Ectodermal cell (in vitro differentiated cells): ENCODE measurements at regions not wholly inside any gene's neighbourhood (a gene's known extent, or its start where the extent isn't known, plus 50 kb on each side); places are given as distances from the start of the nearest gene placed in this dataset.

Source experiments
- H3K27ac ChIP-seq: 2 replicates; pipeline ENCODE4 v1.7.0; 2013; ENCODE audit warnings: mild to moderate bottlenecking, low read depth, low read length; ENCODE audit not compliant: insufficient read depth, poor library complexity, severe bottlenecking
- H3K27me3 ChIP-seq: 2 replicates; pipeline ENCODE4 v1.7.0; 2013; ENCODE audit warnings: mild to moderate bottlenecking, low read length; ENCODE audit not compliant: insufficient read depth, control insufficient read depth, poor library complexity, severe bottlenecking
- H3K36me3 ChIP-seq: one replicate; pipeline ENCODE4 v1.7.0; 2013; ENCODE audit warnings: low read length; ENCODE audit not compliant: control insufficient read depth, insufficient read depth
- H3K4me1 ChIP-seq: one replicate; pipeline ENCODE4 v1.7.0; 2013; ENCODE audit warnings: low read length; ENCODE audit not compliant: control insufficient read depth, insufficient read depth
- H3K4me3 ChIP-seq: 2 replicates; pipeline ENCODE4 v1.7.0; 2013; ENCODE audit warnings: low read depth, low read length, control low read depth; ENCODE audit not compliant: insufficient read depth
- H3K9me3 ChIP-seq: 2 replicates; pipeline ENCODE4 v1.7.0; 2013; ENCODE audit warnings: mild to moderate bottlenecking, low read length, moderate library complexity; ENCODE audit not compliant: control insufficient read depth
- WGBS, 2 experiments: methylation state at CpG; one replicate each; pipeline ENCODE4 v1.1.7; 2013; ENCODE audit warnings: missing lambda C conversion rate in 2 of 2; 5-methylcytosine and 5-hydroxymethylcytosine counted together

GRCh38 chr1:68798071-68798470, 301.2 kb upstream of the DEPDC1 start:
- no peaks in the 10 kb centered on the region for H3K27me3 ChIP-seq
- 100% methylated on average over 1 of the region's 1 CpG; no CpG with 5 or more reads in 1 of the 2 experiments for WGBS, 2 experiments
- H3K27ac ChIP-seq = no peak overlapping the region
- H3K9me3 ChIP-seq = no peaks in the 10 kb centered on the region
- no peaks in the 10 kb centered on the region for H3K36me3 ChIP-seq
- H3K4me3 ChIP-seq = no peak overlapping the region
- no peaks in the 10 kb centered on the region for H3K4me1 ChIP-seq

- H3K27me3 ChIP-seq = no peaks in the 10 kb centered on the region
- H3K4me3 ChIP-seq = no peak overlapping the region
Measured at GRCh38 chr1:68799096-68799495, 302.2 kb upstream of the DEPDC1 start.

DNA sequence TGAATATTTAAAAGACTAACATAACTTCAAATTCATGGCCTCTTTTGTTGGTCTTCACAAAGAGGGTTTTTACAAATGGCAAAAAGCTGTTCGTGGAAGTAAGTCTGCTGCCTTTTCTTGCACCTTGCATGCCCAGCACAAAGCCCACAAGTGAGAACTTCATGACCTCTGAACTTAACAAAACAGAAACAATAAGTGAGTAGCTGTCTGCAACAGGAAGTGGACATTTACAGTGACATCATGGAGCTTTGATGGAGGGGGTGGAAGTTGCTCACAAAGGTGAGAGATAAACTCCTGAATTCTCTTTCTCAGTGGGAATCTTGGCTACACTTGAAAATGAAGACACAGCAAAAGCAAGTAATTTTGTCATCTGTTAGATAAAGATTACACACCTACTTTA, 303.3 kb upstream of the DEPDC1 start:
- Histone ChIP-seq H3K36me3 (no peaks in the 10 kb centered on the region), H3K4me3 (no peak overlapping the region), H3K27ac (no peak overlapping the region), H3K4me1 (no peaks in the 10 kb centered on the region), H3K27me3 (no peaks in the 10 kb centered on the region), H3K9me3 (no peaks in the 10 kb centered on the region)
- WGBS, 2 experiments = 86 to 91% methylated on average over 1 of the region's 1 CpG

More at GRCh38 chr1:68799096-68799495, 302.2 kb upstream of the DEPDC1 start:
- H3K27ac ChIP-seq = no peak overlapping the region
- no peaks in the 10 kb centered on the region for H3K36me3 ChIP-seq
- H3K4me1 ChIP-seq = no peaks in the 10 kb centered on the region
- H3K9me3 ChIP-seq = no peaks in the 10 kb centered on the region

DNA sequence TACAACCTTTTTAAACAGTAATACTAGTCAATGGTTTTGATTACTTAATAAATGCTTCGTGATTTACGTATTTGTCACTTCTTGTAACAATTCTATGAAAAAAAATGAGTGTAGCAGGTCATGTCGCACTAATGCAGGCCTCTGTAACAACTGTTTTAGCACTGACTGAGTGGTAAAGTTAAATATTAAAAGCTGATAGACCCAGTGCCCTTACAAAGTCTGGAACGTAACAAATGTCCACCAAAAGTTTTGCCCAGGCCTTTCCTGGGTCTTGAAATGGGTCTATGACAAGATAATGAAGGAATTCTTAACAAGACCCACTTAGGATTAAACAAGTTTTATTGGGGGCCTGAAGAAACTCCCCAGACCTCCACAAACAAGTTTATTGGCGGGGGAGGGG, 304.6 kb upstream of the DEPDC1 start:
- Histone ChIP-seq H3K9me3 (no peaks in the 10 kb centered on the region), H3K4me1 (no peaks in the 10 kb centered on the region), H3K27ac (no peak overlapping the region), H3K27me3 (no peaks in the 10 kb centered on the region), H3K4me3 (no peak overlapping the region), H3K36me3 (no peaks in the 10 kb centered on the region)
- 81 to 87% methylated on average over 4 to 5 of the region's 5 CpGs for WGBS, 2 experiments

GRCh38 chr1:68805097-68805641, 308.3 kb upstream of the DEPDC1 start:
- H3K4me3 ChIP-seq = no peak overlapping the region
- no peaks in the 10 kb centered on the region for H3K36me3 ChIP-seq
- no peaks in the 10 kb centered on the region for H3K9me3 ChIP-seq
- WGBS, 2 experiments = 90% methylated on average over 2 of the region's 2 CpGs
- H3K27ac ChIP-seq = no peak overlapping the region
- H3K4me1 ChIP-seq = no peaks in the 10 kb centered on the region
- H3K27me3 ChIP-seq = no peaks in the 10 kb centered on the region

GRCh38 chr1:68808351-68808750, 311.5 kb upstream of the DEPDC1 start:
- H3K9me3 ChIP-seq = no peaks in the 10 kb centered on the region
- no peaks in the 10 kb centered on the region for H3K36me3 ChIP-seq
- H3K27ac ChIP-seq = no peak overlapping the region
- H3K27me3 ChIP-seq = no peaks in the 10 kb centered on the region
- H3K4me3 ChIP-seq = no peak overlapping the region
- 96% methylated on average over 1 of the region's 1 CpG for WGBS, 2 experiments
- H3K4me1 ChIP-seq = no peaks in the 10 kb centered on the region

- H3K4me1 ChIP-seq = peaks cover 9% of the 10 kb centered on the region
- H3K4me3 ChIP-seq = no peak overlapping the region
- no peaks in the 10 kb centered on the region for H3K27me3 ChIP-seq
- H3K27ac ChIP-seq = no peak overlapping the region
- H3K9me3 ChIP-seq = no peaks in the 10 kb centered on the region
- H3K36me3 ChIP-seq = no peaks in the 10 kb centered on the region
- WGBS, 2 experiments = 93 to 97% methylated on average over 5 of the region's 5 CpGs
Measured at GRCh38 chr1:68811806-68812205, 314.9 kb upstream of the DEPDC1 start.

DNA sequence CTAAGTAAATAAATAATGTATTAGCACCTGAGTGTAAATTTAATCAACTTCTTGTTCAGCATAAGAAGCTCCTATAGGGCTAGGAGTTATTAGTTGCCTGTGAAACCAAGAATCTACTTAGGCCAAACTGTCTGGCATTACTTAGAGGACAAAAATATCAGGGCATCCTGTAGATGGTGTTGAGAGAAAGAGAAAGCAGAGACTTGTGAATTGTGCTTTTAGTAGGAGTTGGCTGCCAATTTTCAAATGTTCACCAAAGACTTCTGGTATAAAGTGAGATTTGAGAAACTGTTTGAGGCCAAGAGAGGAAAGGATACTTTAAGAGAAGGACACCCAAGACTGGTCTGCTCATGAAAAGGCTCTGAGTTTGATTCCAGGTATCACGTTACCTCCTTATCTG, 315.5 kb upstream of the DEPDC1 start:
- 95 to 96% methylated on average over 1 of the region's 1 CpG for WGBS, 2 experiments
- H3K4me1 ChIP-seq = peaks cover 9% of the 10 kb centered on the region
- no peaks in the 10 kb centered on the region for H3K9me3 ChIP-seq
- H3K36me3 ChIP-seq = no peaks in the 10 kb centered on the region
- no peaks in the 10 kb centered on the region for H3K27me3 ChIP-seq
- H3K4me3 ChIP-seq = no peak overlapping the region
- no peak overlapping the region for H3K27ac ChIP-seq

- Histone ChIP-seq H3K4me3 (no peak overlapping the region), H3K9me3 (no peaks in the 10 kb centered on the region), H3K36me3 (no peaks in the 10 kb centered on the region), H3K27ac (no peak overlapping the region), H3K27me3 (no peaks in the 10 kb centered on the region), H3K4me1 (peaks cover 9% of the 10 kb centered on the region)
- WGBS, 2 experiments = 82 to 91% methylated on average over 1 to 2 of the region's 2 CpGs
Measured at GRCh38 chr1:68814067-68814466, 317.2 kb upstream of the DEPDC1 start.

GRCh38 chr1:68815632-68816031, 318.8 kb upstream of the DEPDC1 start:
- peaks cover 9% of the 10 kb centered on the region for H3K4me1 ChIP-seq
- H3K4me3 ChIP-seq = no peak overlapping the region
- no peaks in the 10 kb centered on the region for H3K36me3 ChIP-seq
- no peaks in the 10 kb centered on the region for H3K27me3 ChIP-seq
- WGBS, 2 experiments = 100% methylated on average over 1 of the region's 1 CpG
- no peaks in the 10 kb centered on the region for H3K9me3 ChIP-seq
- no peak overlapping the region for H3K27ac ChIP-seq
